Type B pancreatic cell (in vitro differentiated cells): ENCODE measurements at regions not wholly inside any gene's neighbourhood (a gene's known extent, or its start where the extent isn't known, plus 50 kb on each side); places are given as distances from the start of the nearest gene placed in this dataset.
A peak's percentile ranks its signal among the peaks of the same experiment; 100 is the strongest.

Experiments used
- DNase-seq: peaks from one replicate; pipeline ENCODE4 v3.0.0; 2021; ENCODE audit warnings: mixed read lengths; ENCODE audit not compliant: unreplicated experiment; ENCODE audit errors: extremely low spot score
- H3K27ac Mint-ChIP-seq: 2 replicates; pipeline ENCODE4 v1.8.0; 2021; ENCODE audit warnings: mild to moderate bottlenecking, mixed read lengths
- H3K27me3 Mint-ChIP-seq: 2 replicates; pipeline ENCODE4 v1.8.0; 2021; ENCODE audit warnings: mixed read lengths
- H3K36me3 Mint-ChIP-seq: 2 replicates; pipeline ENCODE4 v1.8.0; 2021; ENCODE audit warnings: mixed read lengths
- H3K4me1 Mint-ChIP-seq: one replicate; pipeline ENCODE4 v1.8.0; 2021; ENCODE audit warnings: mixed read lengths; ENCODE audit not compliant: unreplicated experiment
- H3K4me3 Mint-ChIP-seq: 2 replicates; pipeline ENCODE4 v1.8.0; 2021; ENCODE audit warnings: mild to moderate bottlenecking, mixed read lengths
- H3K9me3 Mint-ChIP-seq: 2 replicates; pipeline ENCODE4 v1.8.0; 2021; ENCODE audit warnings: mixed read lengths
- CTCF ChIP-seq: fragments of 200-600 bp; sonication (generic); conservative IDR thresholded peaks from 2 replicates; pipeline ENCODE4 v1.5.0; 2021; ENCODE audit warnings: antibody characterized with exemption, mild to moderate bottlenecking

GRCh38 chr5:3856036-3856435 is 260.4 kb downstream of the IRX1 start:
- no peaks in the 10 kb centered on the region for H3K9me3 Mint-ChIP-seq
- H3K27me3 Mint-ChIP-seq = peaks cover 47% of the 10 kb centered on the region
- H3K4me1 Mint-ChIP-seq = peaks cover 6% of the 10 kb centered on the region
- no peaks in the 10 kb centered on the region for H3K36me3 Mint-ChIP-seq
- no peak overlapping the region for H3K27ac Mint-ChIP-seq
- TF ChIP-seq CTCF = no peak
- no peak overlapping the region for H3K4me3 Mint-ChIP-seq
- DNase-seq = no peak

- Mint-ChIP-seq H3K27ac (no peak overlapping the region), H3K9me3 (peaks cover 6% of the 10 kb centered on the region), H3K27me3 (peaks cover 30% of the 10 kb centered on the region), H3K4me3 (no peak overlapping the region), H3K4me1 (peaks cover 5% of the 10 kb centered on the region), H3K36me3 (no peaks in the 10 kb centered on the region)
- no peak for DNase-seq
- TF ChIP-seq CTCF = no peak
These were observed 262.9 kb downstream of the IRX1 start for GRCh38 chr5:3858524-3858923.

- peaks cover 5% of the 10 kb centered on the region for H3K4me1 Mint-ChIP-seq
- H3K27me3 Mint-ChIP-seq = peaks cover 19% of the 10 kb centered on the region
- H3K4me3 Mint-ChIP-seq = peak overlapping the region; percentile 24
- TF ChIP-seq CTCF = no peak
- peaks cover 13% of the 10 kb centered on the region for H3K9me3 Mint-ChIP-seq
- DNase-seq = no peak
- H3K36me3 Mint-ChIP-seq = no peaks in the 10 kb centered on the region
- H3K27ac Mint-ChIP-seq = peak overlapping the region; percentile 80
These were observed 267.3 kb downstream of the IRX1 start for GRCh38 chr5:3862906-3863305.

GRCh38 chr5:3875144-3875543 is 279.5 kb downstream of the IRX1 start:
- Mint-ChIP-seq H3K27me3 (peaks cover 31% of the 10 kb centered on the region), H3K36me3 (peaks cover 4% of the 10 kb centered on the region), H3K9me3 (peaks cover 7% of the 10 kb centered on the region), H3K27ac (no peak overlapping the region), H3K4me3 (no peak overlapping the region), H3K4me1 (no peaks in the 10 kb centered on the region)
- DNase-seq = no peak
- no peak for TF ChIP-seq CTCF

GRCh38 chr5:3878267-3878666 is 282.6 kb downstream of the IRX1 start:
- no peaks in the 10 kb centered on the region for H3K4me1 Mint-ChIP-seq
- peaks cover 53% of the 10 kb centered on the region for H3K27me3 Mint-ChIP-seq
- no peak overlapping the region for H3K27ac Mint-ChIP-seq
- no peak for TF ChIP-seq CTCF
- H3K4me3 Mint-ChIP-seq = no peak overlapping the region
- peaks cover 4% of the 10 kb centered on the region for H3K36me3 Mint-ChIP-seq
- no peak for DNase-seq
- H3K9me3 Mint-ChIP-seq = peaks cover 7% of the 10 kb centered on the region

- H3K4me3 Mint-ChIP-seq = no peak overlapping the region
- peaks cover 49% of the 10 kb centered on the region for H3K27me3 Mint-ChIP-seq
- no peak for DNase-seq
- no peak overlapping the region for H3K27ac Mint-ChIP-seq
- TF ChIP-seq CTCF = no peak
- H3K4me1 Mint-ChIP-seq = peaks cover 3% of the 10 kb centered on the region
- no peaks in the 10 kb centered on the region for H3K36me3 Mint-ChIP-seq
- H3K9me3 Mint-ChIP-seq = no peaks in the 10 kb centered on the region
These were observed 287.4 kb downstream of the IRX1 start for GRCh38 chr5:3883040-3883439.
